ENCODE measurements at regions not wholly inside any gene's neighbourhood (a gene's known extent, or its start where the extent isn't known, plus 50 kb on each side); places are given as distances from the start of the nearest gene placed in this dataset.

DNA sequence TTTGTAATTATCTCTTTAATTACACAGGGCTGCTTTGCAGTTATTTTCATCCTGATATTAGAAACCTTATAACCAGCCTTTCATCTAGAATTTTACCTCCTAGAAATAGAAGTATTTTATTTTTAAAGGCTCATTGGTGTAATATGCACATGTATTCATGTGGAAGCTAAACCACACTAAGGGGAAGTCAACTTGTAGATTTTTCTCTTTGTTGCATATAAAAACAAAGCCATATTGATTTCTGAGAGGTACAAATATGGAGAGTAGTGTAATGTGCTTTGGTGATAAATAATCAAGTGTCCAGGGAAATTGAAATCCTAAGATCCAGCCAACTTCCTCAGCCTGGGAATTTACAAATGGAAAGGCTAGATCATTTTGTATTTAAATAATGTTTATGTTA, 301.2 kb downstream of the LRATD1 start:
- Mint-ChIP-seq H3K4me1 (ENCODE audit: low read depth) (no peaks in the 10 kb centered on the region), H3K9me3 (peaks cover 1% of the 10 kb centered on the region), H3K4me3 (no peak overlapping the region), H3K27ac (no peak overlapping the region), H3K27me3 (peaks cover 10% of the 10 kb centered on the region), H3K36me3 (ENCODE audit: low read depth) (no peaks in the 10 kb centered on the region)
- ATAC-seq (no peak), DNase-seq (no peak)
- no peak for TF ChIP-seq CTCF (IDR thresholded peaks at IDR 0.05)
- ChIA-PET POLR2A (no interaction called here), CTCF (no interaction called here)
- intact Hi-C loops (cut with micrococcal nuclease), result no loop called here

DNA sequence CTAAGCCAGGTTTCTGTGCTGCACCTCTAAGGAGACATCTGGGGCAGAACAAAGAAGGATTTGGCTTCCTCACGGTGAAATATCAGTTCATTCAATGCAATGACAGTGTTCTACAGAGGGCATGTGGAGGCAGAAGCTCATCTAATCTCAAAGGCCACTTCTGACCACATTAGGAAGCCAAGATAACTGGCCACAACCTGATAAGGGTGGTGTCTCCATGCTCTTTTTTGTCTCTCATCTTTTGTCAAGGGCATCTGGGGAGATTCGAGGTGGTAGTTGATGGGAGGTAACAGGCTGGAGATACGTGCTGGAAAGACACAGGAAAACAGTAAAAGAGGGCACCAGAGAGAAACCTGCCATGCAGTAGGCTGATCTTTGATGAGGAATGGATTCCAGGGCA, 303.9 kb downstream of the LRATD1 start:
- POLR2A ChIA-PET, result no interaction called here
- DNase-seq (no peak), ATAC-seq (no peak)
- Mint-ChIP-seq H3K36me3 (ENCODE audit: low read depth) (no peaks in the 10 kb centered on the region), H3K27me3 (peaks cover 10% of the 10 kb centered on the region), H3K4me1 (ENCODE audit: low read depth) (no peaks in the 10 kb centered on the region), H3K4me3 (no peak overlapping the region), H3K27ac (no peak overlapping the region), H3K9me3 (peaks cover 4% of the 10 kb centered on the region)
- no peak for TF ChIP-seq CTCF (IDR thresholded peaks at IDR 0.05)
- intact Hi-C loops (cut with micrococcal nuclease), result no loop called here
- CTCF ChIA-PET, result no interaction called here

GRCh38 chr2:14937336-14937735, 304.8 kb downstream of the LRATD1 start:
- no peak for TF ChIP-seq CTCF (IDR thresholded peaks at IDR 0.05)
- Mint-ChIP-seq H3K27ac (no peak overlapping the region), H3K27me3 (peaks cover 10% of the 10 kb centered on the region), H3K36me3 (ENCODE audit: low read depth) (no peaks in the 10 kb centered on the region), H3K9me3 (peaks cover 4% of the 10 kb centered on the region), H3K4me1 (ENCODE audit: low read depth) (no peaks in the 10 kb centered on the region), H3K4me3 (no peak overlapping the region)
- DNase-seq (no peak), ATAC-seq (no peak)
- ChIA-PET POLR2A (no interaction called here), CTCF (no interaction called here)
- intact Hi-C loops (cut with micrococcal nuclease), result no loop called here

DNA sequence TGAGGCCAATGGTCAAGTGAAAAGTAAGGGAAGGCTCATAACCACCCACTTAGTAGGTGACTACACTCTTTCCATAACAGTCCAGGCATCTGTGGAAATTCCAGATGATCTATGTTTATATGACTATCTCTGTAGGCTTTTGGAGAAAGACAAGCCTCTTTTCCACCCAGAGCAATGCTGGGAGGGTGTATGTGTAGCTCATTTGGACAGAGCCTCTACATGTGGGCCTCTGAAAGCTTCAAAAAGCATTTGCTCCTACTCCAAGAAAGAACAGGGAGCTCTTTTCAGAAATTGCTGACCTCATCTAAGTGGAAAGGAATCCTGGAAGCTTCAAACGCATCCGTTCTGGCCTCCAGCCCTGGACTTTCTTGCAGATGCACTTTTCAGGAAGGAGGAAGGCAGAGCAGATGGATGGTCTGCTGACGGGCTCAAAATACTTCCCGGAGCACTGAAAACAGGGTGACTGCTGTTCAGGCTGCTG, 308.7 kb downstream of the LRATD1 start:
- no peak overlapping the region for H3K4me3 Mint-ChIP-seq
- H3K9me3 Mint-ChIP-seq, result peaks cover 9% of the 10 kb centered on the region
- intact Hi-C loops (cut with micrococcal nuclease), result no loop called here
- TF ChIP-seq CTCF (IDR thresholded peaks at IDR 0.05), result no peak
- H3K27ac Mint-ChIP-seq, result no peak overlapping the region
- CTCF ChIA-PET, result no interaction called here
- no peaks in the 10 kb centered on the region for H3K36me3 Mint-ChIP-seq (ENCODE audit: low read depth)
- DNase-seq (no peak), ATAC-seq (no peak)
- H3K4me1 Mint-ChIP-seq (ENCODE audit: low read depth), result no peaks in the 10 kb centered on the region
- POLR2A ChIA-PET, result no interaction called here
- H3K27me3 Mint-ChIP-seq, result peaks cover 6% of the 10 kb centered on the region

- no peak overlapping the region for H3K4me3 Mint-ChIP-seq
- no peaks in the 10 kb centered on the region for H3K36me3 Mint-ChIP-seq (ENCODE audit: low read depth)
- peaks cover 9% of the 10 kb centered on the region for H3K9me3 Mint-ChIP-seq
- H3K4me1 Mint-ChIP-seq (ENCODE audit: low read depth), result no peaks in the 10 kb centered on the region
- no peak for TF ChIP-seq CTCF (IDR thresholded peaks at IDR 0.05)
- DNase-seq (no peak), ATAC-seq (no peak)
- ChIA-PET POLR2A (no interaction called here), CTCF (no interaction called here)
- intact Hi-C loops (cut with micrococcal nuclease), result no loop called here
- H3K27me3 Mint-ChIP-seq, result peaks cover 6% of the 10 kb centered on the region
- no peak overlapping the region for H3K27ac Mint-ChIP-seq
Measured at GRCh38 chr2:14942987-14943386, 310.5 kb downstream of the LRATD1 start.
